Gastroesophageal sphincter (tissue), 4 donors: ENCODE measurements at regions not wholly inside any gene's neighbourhood (a gene's known extent, or its start where the extent isn't known, plus 50 kb on each side); places are given as distances from the start of the nearest gene placed in this dataset.
A peak's percentile ranks its signal among the peaks of the same experiment; 100 is the strongest.
"Not testable (repeated sequence)": the region's sequence is repeated elsewhere in the genome, so short reads cannot be mapped to it uniquely, and the experiment has no call there.

Experiments
- ATAC-seq: fragments of 150-250 bp; one replicate; pipeline ENCODE4 v1.9.1; 2016; ENCODE audit warnings: mild to moderate bottlenecking, moderate library complexity
- H3K27ac ChIP-seq, 4 donors: fragments of 200-600 bp; sonication (generic) in 3 of 4; 1 replicate in 3 of 4; 2 replicates in 1 of 4; pipeline ENCODE4 v1.5.1; 2016 to 2019
- H3K27me3 ChIP-seq: fragments of 200-600 bp; sonication (generic); one replicate; pipeline ENCODE4 v1.5.1; 2019
- H3K36me3 ChIP-seq, 2 donors: fragments of 200-600 bp; sonication (generic); one replicate each; pipeline ENCODE4 v1.5.1; 2019; ENCODE audit warnings: control low read depth in 1 of 2
- H3K4me1 ChIP-seq, 3 donors: fragments of 200-600 bp; sonication (generic); 1 replicate in 2 of 3; 2 replicates in 1 of 3; pipeline ENCODE4 v1.5.1; 2016 to 2019; ENCODE audit warnings: control low read depth in 2 of 3
- H3K4me3 ChIP-seq, 2 donors: fragments of 200-600 bp; sonication (generic); one replicate each; pipeline ENCODE4 v1.5.1; 2019; ENCODE audit warnings: mild to moderate bottlenecking in 1 of 2, moderate library complexity in 1 of 2
- H3K9me3 ChIP-seq, 3 donors: fragments of 200-600 bp; sonication (generic); one replicate each; pipeline ENCODE4 v1.5.1; 2017 to 2019; ENCODE audit warnings: control low read depth in 2 of 3
- CTCF ChIP-seq, 4 experiments: fragments of 200-600 bp in 2 of 4; fragments of 450-650 bp in 2 of 4; sonication (generic) in 1 of 4; IDR thresholded peaks; one replicate each; pipeline ENCODE4 v1.5.1; 2017 to 2019; ENCODE audit warnings: antibody characterized with exemption in 4 of 4, mild to moderate bottlenecking in 2 of 4, moderate library complexity in 2 of 4
- EP300 ChIP-seq: sonication (generic); formaldehyde crosslinking; IDR thresholded peaks from one replicate; pipeline ENCODE4 v1.6.1; 2017; ENCODE audit warnings: antibody characterized with exemption, mild to moderate bottlenecking
- POLR2A ChIP-seq, 2 donors: fragments of 450-650 bp; IDR thresholded peaks; one replicate each; pipeline ENCODE4 v1.6.1; 2017; ENCODE audit warnings: antibody characterized with exemption in 2 of 2, mild to moderate bottlenecking in 2 of 2, moderate library complexity in 1 of 2
- POLR2AphosphoS5 ChIP-seq: sonication (generic); formaldehyde crosslinking; IDR thresholded peaks from one replicate; pipeline ENCODE4 v1.6.1; 2017; ENCODE audit warnings: antibody characterized with exemption
- whole genome bisulfite sequencing, 2 donors: methylation state at CpG; one replicate each; pipeline ENCODE4 v1.1.5; 2018; ENCODE audit warnings: low coverage in 1 of 2; 5-methylcytosine and 5-hydroxymethylcytosine counted together

- Histone ChIP-seq H3K4me1 (no peaks in the 10 kb centered on the region), H3K9me3 (no peaks in the 10 kb centered on the region), H3K27ac (no peak overlapping the region), H3K27me3 (no peaks in the 10 kb centered on the region), H3K4me3 (no peak overlapping the region), H3K36me3 (no peaks in the 10 kb centered on the region)
- ATAC-seq, result no peak
- TF ChIP-seq CTCF (IDR thresholded peaks at IDR 0.05), result no peak
- no peak for TF ChIP-seq POLR2AphosphoS5
- no peak for TF ChIP-seq EP300
- TF ChIP-seq POLR2A (IDR thresholded peaks at IDR 0.05), result no peak
- WGBS, 2 donors, result 90% methylated on average over 1 of the region's 3 CpGs; no CpG with 5 or more reads in 1 of the 2 donors
Observed at GRCh38 chr3:184455991-184456390, 76.1 kb downstream of the CHRD start.

- Histone ChIP-seq H3K9me3 (no peaks in the 10 kb centered on the region), H3K27ac (no peak overlapping the region), H3K27me3 (peaks cover 4% of the 10 kb centered on the region), H3K4me3 (no peak overlapping the region), H3K4me1 (no peaks in the 10 kb centered on the region), H3K36me3 (no peaks in the 10 kb centered on the region)
- ATAC-seq, result no peak
- TF ChIP-seq POLR2AphosphoS5, result no peak
- TF ChIP-seq POLR2A (IDR thresholded peaks at IDR 0.05), result no peak
- no peak for TF ChIP-seq CTCF (IDR thresholded peaks at IDR 0.05)
- TF ChIP-seq EP300, result no peak
- WGBS, 2 donors, result 57% methylated on average over 1 of the region's 4 CpGs; no CpG with 5 or more reads in 1 of the 2 donors
Observed at GRCh38 chr3:184456476-184456875, 76.6 kb downstream of the CHRD start.

- no peaks in the 10 kb centered on the region for H3K36me3 ChIP-seq
- ATAC-seq, result no peak
- no CpG with 5 or more reads among the region's 1 CpG for WGBS, 2 donors
- H3K9me3 ChIP-seq, result no peaks in the 10 kb centered on the region
- H3K27ac ChIP-seq, result no peak overlapping the region
- peaks cover 5% of the 10 kb centered on the region for H3K27me3 ChIP-seq
- TF ChIP-seq EP300 (no peak), POLR2A (IDR thresholded peaks at IDR 0.05) (no peak), POLR2AphosphoS5 (no peak), CTCF (IDR thresholded peaks at IDR 0.05) (no peak)
- H3K4me1 ChIP-seq, result no peaks in the 10 kb centered on the region
- no peak overlapping the region for H3K4me3 ChIP-seq
Observed at GRCh38 chr3:184457329-184457728, 77.5 kb downstream of the CHRD start.

GRCh38 chr3:184457784-184458377 lies 78.0 kb downstream of the CHRD start:
- H3K27ac ChIP-seq, H3K9me3 ChIP-seq, H3K4me1 ChIP-seq, H3K27me3 ChIP-seq, ATAC-seq, H3K4me3 ChIP-seq, H3K36me3 ChIP-seq: not testable (repeated sequence)
- 17 to 100% methylated on average over 1 of the region's 7 CpGs for WGBS, 2 donors

- H3K36me3 ChIP-seq, result no peaks in the 10 kb centered on the region
- H3K9me3 ChIP-seq, result no peaks in the 10 kb centered on the region
- H3K4me3 ChIP-seq, result no peak overlapping the region
- WGBS, 2 donors, result 57 to 67% methylated on average over 2 to 4 of the region's 4 CpGs
- no peak overlapping the region for H3K27ac ChIP-seq
- peaks cover 5% of the 10 kb centered on the region for H3K27me3 ChIP-seq
- no peak for TF ChIP-seq CTCF (IDR thresholded peaks at IDR 0.05)
- no peak for TF ChIP-seq POLR2A (IDR thresholded peaks at IDR 0.05)
- no peak for TF ChIP-seq EP300
- TF ChIP-seq POLR2AphosphoS5, result no peak
- no peaks in the 10 kb centered on the region for H3K4me1 ChIP-seq
- peak; percentile 60 for ATAC-seq
Observed at GRCh38 chr3:184459355-184459754, 79.5 kb downstream of the CHRD start.
